COLO668 (cell line): ENCODE measurements at regions not wholly inside any gene's neighbourhood (a gene's known extent, or its start where the extent isn't known, plus 50 kb on each side); places are given as distances from the start of the nearest gene placed in this dataset.
"Not testable (repeated sequence)": the region's sequence is repeated elsewhere in the genome, so short reads cannot be mapped to it uniquely, and the experiment has no call there.

Experiments used
- DNase-seq: peaks from one replicate; lab custom pipeline; 2025; ENCODE audit not compliant: unreplicated experiment; lab: John Stamatoyannopoulos, UW

- no peak for DNase-seq
Measured at GRCh38 chr20:48146308-48146707, 361.0 kb upstream of the SULF2 start.

- no peak for DNase-seq
Measured at GRCh38 chr20:48143435-48144081, 358.3 kb upstream of the SULF2 start.

GRCh38 chr20:48142516-48142773 is 357.2 kb upstream of the SULF2 start:
- DNase-seq: no peak

- no peak for DNase-seq
Measured at GRCh38 chr20:48141660-48142515, 356.6 kb upstream of the SULF2 start.

- DNase-seq: no peak
Measured at GRCh38 chr20:48139262-48140041, 354.2 kb upstream of the SULF2 start.

GRCh38 chr20:48132834-48133233 is 347.6 kb upstream of the SULF2 start:
- no peak for DNase-seq

- no peak for DNase-seq
Measured at GRCh38 chr20:48131581-48131980, 346.3 kb upstream of the SULF2 start.

- DNase-seq: no peak
Measured at GRCh38 chr20:48129345-48129942, 344.2 kb upstream of the SULF2 start.

- DNase-seq: no peak
Measured at GRCh38 chr20:48128436-48128835, 343.2 kb upstream of the SULF2 start.

- not testable (repeated sequence) for DNase-seq
Measured at GRCh38 chr20:48127964-48128363, 342.7 kb upstream of the SULF2 start.

- DNase-seq: not testable (repeated sequence)
Measured at GRCh38 chr20:48127133-48127532, 341.9 kb upstream of the SULF2 start.

GRCh38 chr20:48126227-48126740 is 341.0 kb upstream of the SULF2 start:
- no peak for DNase-seq

- no peak for DNase-seq
Measured at GRCh38 chr20:48124960-48125359, 339.7 kb upstream of the SULF2 start.

GRCh38 chr20:48124181-48124782 is 339.0 kb upstream of the SULF2 start:
- no peak for DNase-seq

- DNase-seq: no peak
Measured at GRCh38 chr20:48120120-48120519, 334.8 kb upstream of the SULF2 start.

GRCh38 chr20:48119389-48119788 is 334.1 kb upstream of the SULF2 start:
- DNase-seq: not testable (repeated sequence)

- DNase-seq: no peak
Measured at GRCh38 chr20:48115502-48115901, 330.2 kb upstream of the SULF2 start.

- DNase-seq: no peak
Measured at GRCh38 chr20:48107560-48107959, 322.3 kb upstream of the SULF2 start.

- DNase-seq: no peak
Measured at GRCh38 chr20:48106428-48106827, 321.1 kb upstream of the SULF2 start.

GRCh38 chr20:48105526-48105925 is 320.2 kb upstream of the SULF2 start:
- no peak for DNase-seq
